ENCODE measurements at regions not wholly inside any gene's neighbourhood (a gene's known extent, or its start where the extent isn't known, plus 50 kb on each side); places are given as distances from the start of the nearest gene placed in this dataset.

DNA sequence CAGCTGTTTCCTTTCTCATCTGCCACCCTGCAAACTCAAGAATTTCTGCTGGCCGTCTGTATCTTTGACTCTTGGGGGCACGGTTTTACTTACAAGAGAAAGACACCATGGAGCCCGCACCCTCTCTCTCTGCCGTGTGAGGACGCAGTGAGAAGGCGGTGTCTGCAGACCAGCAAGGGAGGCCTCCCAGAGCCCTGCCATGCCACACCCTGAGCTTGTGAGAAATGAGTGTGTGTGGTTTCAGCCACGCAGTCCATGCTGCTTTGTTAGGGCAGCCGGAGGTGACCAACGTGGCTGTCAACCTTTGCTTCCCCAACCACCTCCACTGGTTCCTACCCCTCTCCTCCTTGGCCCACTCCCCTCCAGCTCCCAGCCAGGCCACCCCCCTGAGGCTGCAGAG is 70.1 kb upstream of the NUP50 start:
- DNase-seq (ENCODE audit: low spot score) = no peak
- TF ChIP-seq, protein P1, sequence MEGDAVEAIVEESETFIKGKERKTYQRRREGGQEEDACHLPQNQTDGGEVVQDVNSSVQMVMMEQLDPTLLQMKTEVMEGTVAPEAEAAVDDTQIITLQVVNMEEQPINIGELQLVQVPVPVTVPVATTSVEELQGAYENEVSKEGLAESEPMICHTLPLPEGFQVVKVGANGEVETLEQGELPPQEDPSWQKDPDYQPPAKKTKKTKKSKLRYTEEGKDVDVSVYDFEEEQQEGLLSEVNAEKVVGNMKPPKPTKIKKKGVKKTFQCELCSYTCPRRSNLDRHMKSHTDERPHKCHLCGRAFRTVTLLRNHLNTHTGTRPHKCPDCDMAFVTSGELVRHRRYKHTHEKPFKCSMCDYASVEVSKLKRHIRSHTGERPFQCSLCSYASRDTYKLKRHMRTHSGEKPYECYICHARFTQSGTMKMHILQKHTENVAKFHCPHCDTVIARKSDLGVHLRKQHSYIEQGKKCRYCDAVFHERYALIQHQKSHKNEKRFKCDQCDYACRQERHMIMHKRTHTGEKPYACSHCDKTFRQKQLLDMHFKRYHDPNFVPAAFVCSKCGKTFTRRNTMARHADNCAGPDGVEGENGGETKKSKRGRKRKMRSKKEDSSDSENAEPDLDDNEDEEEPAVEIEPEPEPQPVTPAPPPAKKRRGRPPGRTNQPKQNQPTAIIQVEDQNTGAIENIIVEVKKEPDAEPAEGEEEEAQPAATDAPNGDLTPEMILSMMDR (IDR thresholded peaks at IDR 0.05; ENCODE audit: borderline replicate concordance, control extremely low read depth, extremely low read depth, insufficient read depth, missing control alignments) = no peak
- in situ Hi-C loops (cut with MboI; ENCODE audit: low sequenced_read_pairs, unreplicated experiment) = loop anchor here (10.0 kb wide), 2 partner anchors 109 to 269 kb away; no protein-coding TSS in a partner anchor

DNA sequence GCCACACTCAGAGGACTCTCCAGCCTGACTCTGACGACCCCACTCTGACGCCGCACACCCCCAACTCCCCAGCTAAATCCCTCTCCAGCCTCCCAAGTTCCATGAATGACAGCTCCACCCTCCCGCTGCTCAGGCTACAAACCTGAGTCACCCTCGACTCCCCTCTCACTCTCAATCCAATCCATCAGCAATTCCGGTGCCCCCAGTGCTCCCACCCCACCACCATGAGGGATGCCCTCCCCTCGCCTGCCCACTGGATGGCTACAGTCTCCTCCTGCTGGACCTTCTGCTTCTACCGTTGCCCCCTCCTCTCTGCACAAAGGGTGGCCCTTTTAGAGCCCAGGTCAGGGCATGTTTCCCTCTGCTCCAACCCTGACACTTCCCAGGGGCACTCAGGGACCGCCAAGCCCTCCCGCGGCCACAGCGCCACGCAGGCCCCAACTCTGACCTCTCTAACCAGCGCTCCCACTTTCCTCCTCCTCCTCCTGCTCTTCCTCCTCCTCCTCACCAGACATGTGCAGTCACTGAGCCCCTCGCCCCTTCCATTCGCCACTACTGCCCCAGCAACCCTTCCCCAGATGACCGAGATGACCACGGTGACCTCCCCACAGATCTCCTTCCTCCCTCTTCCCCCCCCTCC is 69.5 kb upstream of the NUP50 start:
- TF ChIP-seq, protein P1 (IDR thresholded peaks at IDR 0.05; ENCODE audit: borderline replicate concordance, control extremely low read depth, extremely low read depth, insufficient read depth, missing control alignments) = no peak
- in situ Hi-C loops (cut with MboI; ENCODE audit: low sequenced_read_pairs, unreplicated experiment) = loop anchor here (10.0 kb wide), 2 partner anchors 109 to 269 kb away; no protein-coding TSS in a partner anchor
- DNase-seq (ENCODE audit: low spot score) = no peak

DNA sequence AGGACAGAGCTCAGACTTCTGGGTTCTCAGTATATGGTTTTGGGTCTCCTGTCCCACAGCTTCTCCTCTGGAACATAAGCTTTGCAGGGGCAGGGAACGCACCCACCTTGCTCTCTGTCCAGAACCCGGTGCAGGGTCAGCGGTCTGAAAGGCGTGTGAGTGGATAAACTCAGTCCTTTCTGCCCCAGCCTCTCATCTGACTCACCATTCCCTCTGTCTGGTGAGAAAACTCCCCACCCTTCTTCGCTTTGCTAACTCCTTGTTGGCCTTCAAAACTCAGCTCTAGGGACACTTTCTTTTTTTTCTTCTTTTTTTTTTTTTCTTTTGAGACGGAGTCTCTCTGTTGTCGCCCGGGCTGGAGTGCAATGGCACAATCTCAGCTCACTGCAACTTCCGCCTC is 68.9 kb upstream of the NUP50 start:
- in situ Hi-C loops (cut with MboI; ENCODE audit: low sequenced_read_pairs, unreplicated experiment) = loop anchor here (10.0 kb wide), 2 partner anchors 110 to 270 kb away; no protein-coding TSS in a partner anchor
- TF ChIP-seq, protein P1 (IDR thresholded peaks at IDR 0.05; ENCODE audit: borderline replicate concordance, control extremely low read depth, extremely low read depth, insufficient read depth, missing control alignments) = no peak
- no peak for DNase-seq (ENCODE audit: low spot score)

DNA sequence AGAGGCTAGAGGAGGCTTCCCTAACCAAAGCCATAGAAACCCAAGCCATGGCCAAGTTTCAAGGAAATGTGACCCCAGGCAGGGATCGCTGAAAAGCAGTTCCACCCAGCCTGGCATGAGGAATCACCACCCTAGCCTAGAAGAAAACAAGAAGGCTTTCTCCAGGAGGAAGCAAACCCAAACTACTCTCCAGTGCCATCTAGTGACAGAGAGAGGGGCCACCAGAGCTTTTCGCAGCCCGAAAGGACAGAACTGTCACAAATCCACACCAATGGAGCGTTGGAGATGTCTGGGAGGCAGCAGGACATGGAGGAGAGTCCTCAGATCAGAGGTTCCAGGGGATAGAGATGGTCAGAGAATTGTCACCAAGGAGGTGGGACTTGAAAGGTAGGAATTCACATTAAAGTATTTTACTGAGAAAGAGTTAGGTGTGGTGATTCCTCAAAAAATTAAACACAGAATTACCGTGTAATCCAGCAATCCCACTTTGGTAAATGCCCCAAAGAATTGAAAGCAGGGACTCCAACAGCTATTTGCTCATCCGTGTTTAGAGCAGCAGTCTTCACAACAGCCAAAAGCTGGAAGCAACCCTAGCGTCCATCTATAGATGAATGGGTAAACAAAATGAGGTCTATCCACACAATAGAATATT is 67.3 kb upstream of the NUP50 start:
- TF ChIP-seq, protein P1 (IDR thresholded peaks at IDR 0.05; ENCODE audit: borderline replicate concordance, control extremely low read depth, extremely low read depth, insufficient read depth, missing control alignments) = peak; percentile 73
- DNase-seq (ENCODE audit: low spot score) = peak; percentile 83
- in situ Hi-C loops (cut with MboI; ENCODE audit: low sequenced_read_pairs, unreplicated experiment) = loop anchor here (10.0 kb wide), 2 partner anchors 112 to 272 kb away; no protein-coding TSS in a partner anchor

DNA sequence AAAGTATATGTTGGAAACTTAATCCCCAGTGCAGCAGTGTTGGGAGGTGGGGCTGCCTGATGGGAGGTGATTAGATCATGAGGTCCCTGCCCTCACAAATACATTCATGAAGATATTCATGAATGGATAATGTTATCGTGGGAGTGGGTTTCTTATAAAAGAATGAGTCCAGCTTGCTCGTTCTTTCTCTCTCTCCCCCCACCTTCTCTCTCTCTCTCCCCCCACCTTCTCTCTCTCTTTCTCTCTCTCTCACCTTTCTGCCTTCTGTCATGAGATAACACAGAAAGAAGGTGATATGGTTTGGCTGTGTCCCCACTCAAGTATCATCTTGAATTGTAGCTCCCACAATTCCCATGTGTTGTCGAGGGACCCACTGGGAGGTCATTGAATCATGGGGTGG is 66.7 kb upstream of the NUP50 start:
- TF ChIP-seq, protein P1 (IDR thresholded peaks at IDR 0.05; ENCODE audit: borderline replicate concordance, control extremely low read depth, extremely low read depth, insufficient read depth, missing control alignments) = no peak
- DNase-seq (ENCODE audit: low spot score) = no peak
- in situ Hi-C loops (cut with MboI; ENCODE audit: low sequenced_read_pairs, unreplicated experiment) = loop anchor here (10.0 kb wide), 2 partner anchors 112 to 272 kb away; no protein-coding TSS in a partner anchor

DNA sequence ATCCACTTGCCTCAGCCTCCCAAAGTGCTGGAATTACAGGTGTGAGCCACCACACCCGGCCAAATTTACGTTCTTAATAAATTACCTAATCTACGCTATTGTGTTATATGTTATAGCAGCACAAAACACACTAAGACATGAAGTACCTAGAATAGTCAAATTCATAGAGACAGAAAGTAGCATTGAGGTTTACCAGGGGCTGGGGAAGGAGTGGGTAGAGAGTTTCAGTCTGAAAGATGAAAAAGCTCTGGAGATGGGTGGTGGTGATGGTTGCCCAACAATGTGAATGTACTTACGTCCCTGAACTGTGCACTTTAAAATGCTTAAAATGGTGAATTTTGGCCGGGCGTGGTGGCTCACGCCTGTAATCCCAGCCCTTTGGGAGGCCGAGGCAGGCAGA is 65.7 kb upstream of the NUP50 start:
- in situ Hi-C loops (cut with MboI; ENCODE audit: low sequenced_read_pairs, unreplicated experiment) = loop anchor here (10.0 kb wide), 2 partner anchors 113 to 273 kb away; no protein-coding TSS in a partner anchor
- TF ChIP-seq, protein P1 (IDR thresholded peaks at IDR 0.05; ENCODE audit: borderline replicate concordance, control extremely low read depth, extremely low read depth, insufficient read depth, missing control alignments) = no peak
- no peak for DNase-seq (ENCODE audit: low spot score)
